ENCODE measurements at regions not wholly inside any gene's neighbourhood (a gene's known extent, or its start where the extent isn't known, plus 50 kb on each side); places are given as distances from the start of the nearest gene placed in this dataset.
A peak's percentile ranks its signal among the peaks of the same experiment; 100 is the strongest.

GRCh38 chr15:31221936-31222515, 104.6 kb upstream of the KLF13 start:
- no peak for DNase-seq

- no peak for DNase-seq
These were observed 103.8 kb upstream of the KLF13 start for GRCh38 chr15:31222773-31223341.

GRCh38 chr15:31223478-31224350, 102.9 kb upstream of the KLF13 start:
- DNase-seq, result no peak

- peak; percentile 32 for DNase-seq
These were observed 102.0 kb upstream of the KLF13 start for GRCh38 chr15:31224661-31225060.

- no peak for DNase-seq
These were observed 101.2 kb upstream of the KLF13 start for GRCh38 chr15:31225356-31225955.

- no peak for DNase-seq
These were observed 100.6 kb upstream of the KLF13 start for GRCh38 chr15:31226021-31226420.

- no peak for DNase-seq
These were observed 99.4 kb upstream of the KLF13 start for GRCh38 chr15:31227235-31227634.

GRCh38 chr15:31228011-31228484, 98.6 kb upstream of the KLF13 start:
- DNase-seq, result peak; percentile 57

- DNase-seq, result no peak
These were observed 97.4 kb upstream of the KLF13 start for GRCh38 chr15:31228980-31229826.

- no peak for DNase-seq
These were observed 95.8 kb upstream of the KLF13 start for GRCh38 chr15:31230630-31231485.

GRCh38 chr15:31234815-31235214, 91.8 kb upstream of the KLF13 start:
- no peak for DNase-seq

GRCh38 chr15:31235311-31236183, 91.1 kb upstream of the KLF13 start:
- DNase-seq, result peak; percentile 51

GRCh38 chr15:31236184-31237042, 90.2 kb upstream of the KLF13 start:
- peak; percentile 39 for DNase-seq

GRCh38 chr15:31237043-31237324, 89.7 kb upstream of the KLF13 start:
- DNase-seq, result no peak

GRCh38 chr15:31238906-31239305, 87.7 kb upstream of the KLF13 start:
- DNase-seq, result no peak

GRCh38 chr15:31239409-31239808, 87.2 kb upstream of the KLF13 start:
- DNase-seq, result no peak

- DNase-seq, result no peak
These were observed 84.6 kb upstream of the KLF13 start for GRCh38 chr15:31241888-31242522.

GRCh38 chr15:31243895-31244294, 82.7 kb upstream of the KLF13 start:
- no peak for DNase-seq

GRCh38 chr15:31245135-31245689, 81.4 kb upstream of the KLF13 start:
- DNase-seq, result no peak

Measured in OCI-M1 (cell line).